ENCODE measurements at regions not wholly inside any gene's neighbourhood (a gene's known extent, or its start where the extent isn't known, plus 50 kb on each side); places are given as distances from the start of the nearest gene placed in this dataset.
"Not testable (repeated sequence)": the region's sequence is repeated elsewhere in the genome, so short reads cannot be mapped to it uniquely, and the experiment has no call there.

GRCh38 chr17:27007734-27008531 lies 286.0 kb upstream of the WSB1 start:
- DNase-seq (ENCODE audit: low read depth); H3K4me3 ChIP-seq (ENCODE audit: low read depth, low read length): not testable (repeated sequence)

GRCh38 chr17:27009087-27009486 lies 284.8 kb upstream of the WSB1 start:
- TF ChIP-seq MAX (IDR thresholded peaks at IDR 0.05; ENCODE audit: low read depth, low read length) (no peak), CTCF (IDR thresholded peaks at IDR 0.05; ENCODE audit: low read depth, low read length) (no peak), MYC (IDR thresholded peaks at IDR 0.05; ENCODE audit: low read depth, low read length) (no peak), POLR2A (IDR thresholded peaks at IDR 0.05; ENCODE audit: extremely low read depth, insufficient read length) (no peak)
- H3K4me3 ChIP-seq (ENCODE audit: low read depth, low read length) = no peak overlapping the region
- no peak for DNase-seq (ENCODE audit: low read depth)

- DNase-seq (ENCODE audit: low read depth) = peak; percentile 4
- H3K4me3 ChIP-seq (ENCODE audit: low read depth, low read length) = not testable (repeated sequence)
Observed at GRCh38 chr17:27010138-27010537, 283.8 kb upstream of the WSB1 start.

- H3K4me3 ChIP-seq (ENCODE audit: low read depth, low read length); DNase-seq (ENCODE audit: low read depth): not testable (repeated sequence)
Observed at GRCh38 chr17:27030552-27030951, 263.4 kb upstream of the WSB1 start.

GRCh38 chr17:27038676-27039075 lies 255.2 kb upstream of the WSB1 start:
- peak; percentile 72 for DNase-seq (ENCODE audit: low read depth)
- no peak overlapping the region for H3K4me3 ChIP-seq (ENCODE audit: low read depth, low read length)
- TF ChIP-seq POLR2A (IDR thresholded peaks at IDR 0.05; ENCODE audit: extremely low read depth, insufficient read length) (no peak), CTCF (IDR thresholded peaks at IDR 0.05; ENCODE audit: low read depth, low read length) (peak; percentile 79)

- not testable (repeated sequence) for DNase-seq (ENCODE audit: low read depth); H3K4me3 ChIP-seq (ENCODE audit: low read depth, low read length)
Observed at GRCh38 chr17:27045039-27045438, 248.9 kb upstream of the WSB1 start.

GRCh38 chr17:27049104-27049784 lies 244.7 kb upstream of the WSB1 start:
- H3K4me3 ChIP-seq (ENCODE audit: low read depth, low read length) = no peak overlapping the region
- no peak for TF ChIP-seq MAX (IDR thresholded peaks at IDR 0.05; ENCODE audit: low read depth, low read length)
- no peak for TF ChIP-seq CTCF (IDR thresholded peaks at IDR 0.05; ENCODE audit: low read depth, low read length)
- no peak for TF ChIP-seq POLR2A (IDR thresholded peaks at IDR 0.05; ENCODE audit: extremely low read depth, insufficient read length)
- TF ChIP-seq MYC (IDR thresholded peaks at IDR 0.05; ENCODE audit: low read depth, low read length) = no peak
- peak; percentile 37 for DNase-seq (ENCODE audit: low read depth)

- DNase-seq (ENCODE audit: low read depth) = no peak
- TF ChIP-seq MYC (IDR thresholded peaks at IDR 0.05; ENCODE audit: low read depth, low read length) (no peak), POLR2A (IDR thresholded peaks at IDR 0.05; ENCODE audit: extremely low read depth, insufficient read length) (no peak), MAX (IDR thresholded peaks at IDR 0.05; ENCODE audit: low read depth, low read length) (no peak), CTCF (IDR thresholded peaks at IDR 0.05; ENCODE audit: low read depth, low read length) (no peak)
- H3K4me3 ChIP-seq (ENCODE audit: low read depth, low read length) = no peak overlapping the region
Observed at GRCh38 chr17:27065588-27065987, 228.3 kb upstream of the WSB1 start.

Data from NB4 (cell line).